ENCODE measurements at regions not wholly inside any gene's neighbourhood (a gene's known extent, or its start where the extent isn't known, plus 50 kb on each side); places are given as distances from the start of the nearest gene placed in this dataset.

DNA sequence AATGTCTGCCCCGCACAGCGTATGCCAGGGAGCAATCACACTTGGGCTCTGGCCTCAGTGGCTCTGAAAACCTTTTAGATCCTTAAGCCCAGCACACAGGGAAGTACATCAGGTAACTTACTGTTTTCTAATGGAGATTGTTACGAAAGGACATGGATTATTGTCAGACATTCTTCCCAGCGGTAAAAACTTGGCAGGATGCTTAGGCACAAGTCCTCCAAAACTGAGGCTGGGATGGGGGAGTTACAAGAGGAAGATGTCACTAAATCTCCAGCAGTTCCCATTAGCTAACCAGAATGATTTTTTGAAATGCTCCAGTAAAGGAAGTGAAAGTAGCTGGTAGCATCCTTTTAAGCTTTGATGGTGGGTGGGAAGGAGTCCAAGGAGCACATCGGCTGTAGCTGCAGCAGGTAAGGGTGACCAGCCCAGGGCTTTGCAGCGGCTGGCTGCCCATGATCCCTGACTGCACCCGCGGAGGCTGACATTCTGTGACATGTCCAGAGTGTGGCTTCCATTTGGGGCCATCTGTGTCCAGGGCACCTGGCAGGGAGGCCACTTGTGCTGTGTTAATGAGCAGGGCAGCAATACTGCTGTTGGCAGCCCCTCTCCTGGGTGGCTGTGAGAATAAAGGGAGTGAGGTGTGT lies 165.8 kb downstream of the GADD45G start:
- DNase-seq (ENCODE audit: low spot score): no peak

DNA sequence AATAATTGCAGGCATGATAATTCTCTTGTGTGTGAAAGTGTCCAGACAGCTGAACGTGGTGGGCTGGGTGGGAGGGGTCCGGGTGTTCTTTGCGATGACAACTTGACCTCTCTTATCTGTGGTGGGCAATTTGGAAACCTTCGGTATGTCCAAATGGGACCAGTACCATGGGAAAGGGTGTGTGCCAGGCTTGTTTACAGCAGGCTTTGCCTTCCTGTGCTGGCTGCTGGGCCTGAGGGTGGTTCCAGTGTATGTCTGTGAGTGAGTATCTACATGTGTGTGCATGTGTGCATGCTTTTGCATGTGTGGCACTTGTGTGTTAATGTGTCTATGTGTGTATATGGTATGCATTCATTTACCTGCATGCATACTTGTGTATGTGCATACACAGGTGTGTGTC lies 166.4 kb downstream of the GADD45G start:
- no peak for DNase-seq (ENCODE audit: low spot score)

DNA sequence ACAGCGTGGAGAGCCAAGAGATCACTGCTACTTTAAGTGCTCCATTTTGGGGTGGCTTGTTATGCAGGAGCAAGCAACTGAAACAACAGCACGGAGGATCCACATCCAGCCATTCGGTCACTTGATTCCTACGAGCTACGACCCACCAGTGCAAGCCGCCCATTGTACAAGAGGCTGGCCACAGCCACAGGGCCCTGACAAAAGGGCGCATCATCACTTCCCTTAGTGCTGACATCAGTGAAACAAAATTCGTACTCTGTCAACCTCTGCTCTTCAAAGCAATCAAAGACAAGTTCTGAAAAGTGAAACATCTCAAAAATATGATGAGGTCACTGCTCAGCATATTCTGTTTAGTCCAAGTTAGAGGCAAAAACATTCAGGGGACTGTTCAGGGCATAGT lies 168.4 kb downstream of the GADD45G start:
- no peak for DNase-seq (ENCODE audit: low spot score)

DNA sequence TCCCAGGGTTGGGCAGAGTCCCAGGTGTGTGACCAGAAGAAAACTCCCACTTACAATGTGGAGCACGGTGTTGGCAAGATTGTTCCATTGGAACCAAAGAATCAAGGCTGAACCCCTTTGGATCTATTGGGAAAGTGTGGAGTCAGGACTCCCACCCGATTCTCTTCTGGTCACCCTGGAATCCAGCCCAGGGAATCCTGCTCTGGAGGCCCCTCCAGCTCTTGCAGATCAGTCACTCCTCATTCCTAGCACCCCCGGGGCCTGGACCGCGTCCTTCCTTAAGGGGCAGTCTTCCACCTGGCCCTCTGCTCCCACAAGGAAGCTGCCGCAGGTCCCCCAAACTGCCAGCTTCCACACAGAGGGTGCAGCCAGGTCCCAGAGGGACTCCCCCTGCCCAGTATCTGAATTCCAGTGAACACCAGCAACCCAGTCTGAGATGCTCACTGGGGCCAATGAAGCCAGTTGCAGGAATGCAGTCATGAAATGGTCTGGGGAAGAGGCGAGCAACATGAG lies 170.1 kb downstream of the GADD45G start:
- DNase-seq (ENCODE audit: low spot score): no peak

DNA sequence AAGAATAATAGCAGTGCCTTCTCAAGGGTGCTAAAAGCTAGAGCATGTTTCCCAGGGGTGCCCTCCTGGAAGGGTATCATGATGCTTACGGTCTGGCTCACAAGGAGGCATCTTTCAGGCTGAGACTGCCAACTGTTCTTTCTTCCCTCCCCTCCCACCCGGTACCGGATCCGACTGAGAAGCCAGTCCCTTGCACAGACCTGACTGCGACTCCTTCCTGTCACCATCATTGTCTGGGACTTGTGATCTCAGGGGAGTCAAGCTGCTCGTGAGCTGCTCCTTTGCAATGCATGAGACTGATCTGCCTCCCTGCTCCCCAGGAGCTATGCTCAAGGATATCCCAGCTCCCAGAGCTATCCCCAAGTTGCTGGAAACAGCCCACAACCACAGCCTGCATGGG lies 170.8 kb downstream of the GADD45G start:
- DNase-seq (ENCODE audit: low spot score): no peak

DNA sequence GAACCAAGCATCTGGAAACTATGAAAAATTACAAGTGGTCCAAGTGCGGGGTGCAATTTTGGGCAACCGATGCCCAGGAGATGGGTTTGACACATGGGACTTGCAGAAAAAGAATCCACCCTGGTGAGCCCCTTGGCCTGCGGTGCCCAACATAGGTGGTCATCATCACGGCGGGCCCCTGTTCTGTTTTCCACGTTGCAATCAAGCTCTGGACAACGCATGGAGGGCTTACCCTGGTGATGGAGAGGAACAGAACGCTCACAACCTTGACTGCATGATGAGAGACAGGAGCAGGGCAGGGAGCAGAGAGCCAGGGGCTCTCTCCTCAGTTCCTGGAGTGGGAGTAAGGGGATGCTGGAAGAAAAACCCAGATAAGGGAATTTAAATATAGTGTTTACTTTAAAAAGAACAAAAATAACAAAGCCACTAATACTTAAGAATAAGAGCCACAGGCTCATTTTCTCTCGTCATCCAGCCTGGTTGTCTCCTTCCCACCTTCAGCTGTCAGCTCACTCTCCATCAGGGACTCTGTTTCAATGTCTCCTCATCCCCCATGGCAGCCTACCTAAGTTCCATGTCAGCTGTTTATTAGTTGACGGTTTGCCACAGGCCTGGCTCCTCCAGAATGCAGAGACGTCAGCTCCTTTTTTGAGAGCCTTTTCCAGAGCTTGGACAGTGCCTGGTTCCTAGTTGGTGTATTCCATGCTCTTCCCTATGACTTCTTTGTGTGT lies 172.1 kb downstream of the GADD45G start:
- DNase-seq (ENCODE audit: low spot score): no peak

DNA sequence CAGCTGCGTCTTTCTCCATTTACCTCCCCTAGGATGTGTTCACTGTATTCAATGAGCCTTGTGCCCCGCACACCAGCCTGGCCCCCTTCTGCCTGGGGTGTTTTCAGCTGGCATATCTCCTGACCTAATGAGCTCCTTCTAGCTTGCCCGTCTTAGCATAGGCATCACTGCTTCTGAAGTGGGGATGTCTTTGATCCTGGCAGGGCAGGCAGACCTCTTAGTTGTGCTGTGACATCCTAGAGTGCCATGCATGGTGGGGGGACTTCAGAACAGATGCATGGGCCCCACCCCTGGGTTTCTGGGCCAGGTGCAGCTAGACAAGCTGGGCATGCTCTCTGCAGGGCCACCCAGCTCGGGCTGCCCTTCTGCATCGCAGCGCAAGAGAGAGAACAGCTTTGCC lies 172.7 kb downstream of the GADD45G start:
- no peak for DNase-seq (ENCODE audit: low spot score)

DNA sequence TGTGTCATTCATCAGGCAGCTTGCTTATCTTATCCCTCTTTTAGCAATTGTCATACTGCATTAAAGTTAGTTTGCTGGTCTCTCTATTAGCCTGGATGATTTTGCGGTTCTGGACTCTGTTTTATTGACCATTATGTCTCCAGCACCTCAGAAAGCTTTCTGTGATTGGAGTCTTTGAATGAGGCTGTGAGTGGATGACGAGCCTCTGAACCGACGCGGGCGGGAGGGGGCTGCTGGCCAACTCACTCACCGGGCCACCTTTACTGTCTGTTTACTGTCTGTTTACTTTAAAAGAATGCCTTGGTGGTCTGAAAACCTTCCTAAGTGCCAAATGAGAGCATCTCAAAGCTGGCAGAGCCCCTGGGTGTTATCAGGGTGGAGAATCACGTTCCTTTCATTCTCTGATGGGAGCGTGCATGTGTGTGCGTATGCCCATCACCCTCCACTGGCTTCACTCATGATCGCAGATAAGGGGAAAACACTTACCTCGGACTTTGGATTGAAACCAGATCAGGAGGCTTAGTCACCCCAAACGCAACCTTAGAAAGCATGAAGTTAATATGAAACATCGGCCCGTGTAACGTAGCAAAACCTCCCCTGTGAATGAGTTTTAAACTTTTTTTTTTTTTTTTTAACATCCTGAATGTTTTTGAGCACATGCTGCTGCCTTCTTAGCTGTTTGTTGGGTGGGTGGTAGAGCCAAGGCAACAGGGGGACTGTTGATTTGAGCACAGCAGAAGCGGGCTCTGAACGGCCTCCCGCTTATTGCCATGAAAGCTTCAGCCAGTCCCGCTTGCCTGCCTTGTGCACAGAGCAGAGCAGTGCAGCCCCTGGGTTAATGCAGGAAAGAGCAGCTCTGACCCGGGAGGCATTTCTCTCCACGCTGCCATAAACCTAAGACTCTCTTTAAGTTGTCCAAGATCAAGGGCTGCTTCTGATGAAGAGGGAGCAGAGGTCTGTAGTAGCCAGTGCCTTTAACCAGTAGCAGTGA lies 173.6 kb downstream of the GADD45G start:
- DNase-seq (ENCODE audit: low spot score): no peak

DNA sequence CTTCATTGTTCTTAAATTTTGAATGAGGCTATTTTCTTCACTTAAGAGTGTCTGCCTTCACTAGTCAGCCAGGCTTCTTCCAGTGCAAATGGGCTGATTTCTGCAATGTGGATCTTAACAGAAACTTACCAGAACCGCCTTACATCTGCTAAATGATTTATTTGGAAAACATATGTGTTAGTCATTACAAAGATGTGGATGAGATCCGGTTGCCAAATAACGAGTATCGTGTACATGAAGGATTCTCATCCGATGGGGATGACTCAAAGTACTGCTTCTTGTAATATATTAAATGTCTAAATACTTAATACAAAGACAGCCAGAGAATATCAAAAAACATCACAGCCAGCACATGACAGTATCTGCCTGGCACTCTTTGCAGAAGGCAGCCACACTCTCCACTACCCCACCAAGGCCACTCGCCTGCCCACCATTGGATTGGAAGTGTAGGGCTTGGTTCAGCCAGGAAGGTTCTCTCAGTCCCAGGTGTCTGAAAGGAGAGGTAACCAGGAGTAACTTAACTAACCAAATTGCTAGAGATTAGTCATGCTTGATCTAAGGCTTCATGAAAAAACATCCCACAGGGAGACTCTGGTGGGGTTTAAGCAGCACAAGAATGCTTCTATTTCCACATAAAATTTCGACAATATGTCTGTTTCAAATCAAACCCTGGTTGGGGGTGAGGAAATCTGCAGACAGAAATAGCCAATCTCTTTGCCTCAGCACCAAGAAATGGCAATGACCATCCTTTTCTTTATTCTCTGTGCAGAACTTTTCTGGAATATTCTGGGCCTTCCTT lies 174.8 kb downstream of the GADD45G start:
- no peak for DNase-seq (ENCODE audit: low spot score)

DNA sequence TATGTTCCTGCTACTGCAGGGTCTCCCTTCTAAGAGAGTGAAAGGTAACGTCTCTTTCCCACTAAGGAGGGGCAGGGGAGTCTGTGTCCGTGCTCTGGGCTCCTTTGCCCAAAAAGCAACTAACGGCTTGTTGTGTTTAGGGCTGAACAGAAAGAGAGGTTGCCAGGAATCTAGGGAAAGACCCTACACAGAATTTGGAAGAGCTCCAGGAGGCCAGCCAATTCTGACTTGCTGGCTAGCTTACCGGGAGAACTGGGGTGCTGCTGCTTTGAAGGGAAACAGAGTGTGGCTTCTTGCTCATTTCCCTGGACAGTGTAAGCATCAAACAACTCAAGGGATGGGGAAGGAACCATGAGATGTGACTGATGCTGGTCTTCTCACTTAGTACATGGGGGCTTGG lies 176.1 kb downstream of the GADD45G start:
- no peak for DNase-seq (ENCODE audit: low spot score)

DNA sequence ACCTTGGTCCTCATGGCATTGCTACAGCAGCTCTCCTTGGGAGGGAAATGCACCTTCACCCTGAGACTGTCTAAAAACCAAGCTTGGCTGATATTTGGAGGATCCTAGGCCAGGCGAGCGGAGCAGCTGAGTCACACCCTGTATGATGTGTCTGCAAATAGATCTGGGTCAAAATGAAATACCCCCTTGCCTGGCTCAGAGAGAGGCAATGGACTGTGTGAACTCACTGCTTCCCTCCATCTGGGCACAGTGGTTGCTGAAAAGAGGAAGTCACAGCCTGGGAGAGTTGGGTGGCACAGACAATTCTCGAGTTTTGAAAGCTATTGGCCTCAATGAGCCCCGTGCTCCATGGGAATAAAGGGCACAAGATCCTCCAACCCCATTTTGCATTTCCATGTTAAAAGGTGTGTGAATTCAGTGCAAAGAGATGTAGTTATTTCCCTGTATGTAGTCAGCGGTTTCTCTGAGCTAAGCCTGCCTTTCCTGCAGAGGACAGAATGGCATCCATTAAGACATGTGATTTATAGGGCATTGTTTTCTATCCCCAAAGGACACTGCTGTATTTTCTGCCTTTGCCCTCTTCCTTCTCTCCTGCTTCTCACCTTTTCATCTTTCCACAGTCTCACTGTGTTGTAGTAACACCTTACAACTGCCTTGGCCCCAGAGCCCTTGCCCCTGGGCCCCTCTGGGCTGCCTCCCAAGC lies 177.2 kb downstream of the GADD45G start:
- no peak for DNase-seq (ENCODE audit: low spot score)

DNA sequence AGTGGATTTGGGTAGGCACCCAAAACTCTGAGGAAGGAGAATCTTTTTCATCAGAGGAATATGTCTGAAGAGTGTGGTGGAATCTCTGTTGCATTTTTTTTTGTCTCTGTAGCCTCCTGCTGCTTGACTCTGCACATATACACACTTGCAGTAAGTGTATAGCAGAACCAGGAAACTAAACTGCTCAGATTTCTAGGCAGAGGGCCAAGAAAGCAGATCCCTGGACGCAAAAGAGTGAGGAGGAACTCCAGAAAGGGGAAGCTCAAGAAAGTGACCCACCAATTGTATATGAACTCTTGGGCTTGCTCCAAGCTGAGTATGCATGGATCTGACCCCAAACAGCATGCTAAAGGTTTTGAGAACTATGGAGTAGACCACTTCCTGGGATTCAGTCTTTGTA lies 181.8 kb downstream of the GADD45G start:
- DNase-seq (ENCODE audit: low spot score): no peak

DNA sequence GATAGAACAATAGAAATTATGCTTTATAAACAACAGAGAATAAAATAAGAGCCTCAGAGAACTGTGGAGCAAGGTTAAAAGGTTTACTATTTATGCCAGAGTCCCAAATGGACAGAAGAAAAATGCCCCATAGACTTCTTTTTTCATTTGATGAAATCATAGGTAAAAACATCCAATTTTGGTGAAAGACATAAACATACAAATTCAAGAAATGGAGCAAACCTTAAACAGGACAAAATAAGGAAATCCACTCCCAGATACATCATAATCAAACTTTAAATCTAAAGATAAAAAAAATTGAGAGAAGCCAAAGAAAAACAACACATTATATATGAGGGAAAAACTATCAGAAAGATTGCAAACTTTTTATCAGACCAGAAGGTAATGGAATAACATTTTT lies 182.8 kb downstream of the GADD45G start:
- DNase-seq (ENCODE audit: low spot score): no peak

DNA sequence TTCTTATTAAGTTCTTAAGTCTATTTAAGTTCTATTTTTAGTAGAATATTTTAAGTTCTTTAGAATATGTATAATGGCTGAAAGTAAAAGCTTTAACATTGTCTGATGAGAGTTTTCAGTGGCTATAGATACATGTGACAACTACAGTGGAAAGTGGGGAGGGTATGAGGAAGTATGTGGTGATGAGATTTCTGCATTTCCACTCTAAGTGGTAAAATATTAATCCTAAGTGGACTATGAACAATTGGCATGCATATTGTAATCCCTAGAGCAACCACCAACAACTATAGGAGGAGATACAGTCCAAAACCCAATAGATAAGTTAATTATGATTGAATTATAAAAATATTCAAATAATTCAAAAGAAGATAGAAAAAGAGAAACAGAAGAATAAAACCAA lies 183.6 kb downstream of the GADD45G start:
- no peak for DNase-seq (ENCODE audit: low spot score)

DNA sequence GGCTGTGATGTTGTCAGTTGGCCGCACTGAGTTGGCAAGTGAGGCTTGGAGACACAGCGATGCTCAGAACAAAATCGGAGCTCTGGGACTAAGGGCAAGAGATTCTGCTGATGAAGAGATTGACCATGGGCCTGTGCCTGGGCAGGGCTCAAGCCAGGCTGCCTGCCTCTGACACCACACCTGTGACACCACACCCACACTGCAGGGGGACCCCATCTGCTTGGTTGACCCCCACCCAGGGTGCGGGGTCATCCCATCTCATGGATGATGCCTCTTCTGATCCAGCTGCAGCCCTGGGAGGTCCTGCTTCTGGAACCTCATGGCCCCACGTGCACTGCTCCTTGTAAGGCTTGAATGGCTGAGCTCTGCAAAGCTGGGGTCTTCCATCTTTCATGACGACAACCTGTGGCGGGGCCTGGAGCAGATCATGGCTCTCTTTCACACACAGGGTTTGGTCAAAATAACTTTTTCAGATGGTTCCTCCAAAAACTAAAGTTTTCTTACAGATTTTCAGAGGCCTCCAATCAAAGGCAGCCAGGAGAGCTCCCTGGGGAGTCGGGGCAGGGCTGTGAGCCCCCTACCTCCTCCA lies 185.2 kb downstream of the GADD45G start:
- no peak for DNase-seq (ENCODE audit: low spot score)

DNA sequence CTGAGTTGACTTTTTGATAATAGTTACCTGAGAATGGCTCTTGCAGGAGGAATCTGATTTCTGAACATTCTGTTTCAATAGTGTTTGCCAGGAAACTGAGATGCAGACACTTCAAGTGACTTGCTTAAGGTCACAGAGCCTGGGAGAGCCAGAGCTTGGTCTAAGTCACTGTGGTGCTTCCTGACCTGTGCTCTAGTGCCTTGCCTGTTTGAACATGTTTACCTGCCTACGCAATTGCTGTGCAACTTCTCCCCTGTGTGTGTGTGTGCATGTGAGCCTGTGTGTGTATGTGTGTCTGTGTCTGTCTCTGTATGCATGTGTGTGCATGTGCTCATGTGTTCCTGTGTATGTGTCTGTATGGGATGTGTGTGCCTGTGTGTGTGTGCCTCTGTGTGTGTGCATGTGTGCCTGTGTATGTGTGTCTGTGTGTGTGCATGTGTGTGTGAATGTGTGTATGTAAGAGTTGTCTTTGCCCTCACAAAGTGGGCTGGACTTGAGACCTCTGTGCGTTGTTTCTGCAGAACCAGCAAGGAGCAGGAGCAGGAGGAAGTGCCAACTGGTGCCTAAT lies 185.8 kb downstream of the GADD45G start:
- DNase-seq (ENCODE audit: low spot score): no peak

DNA sequence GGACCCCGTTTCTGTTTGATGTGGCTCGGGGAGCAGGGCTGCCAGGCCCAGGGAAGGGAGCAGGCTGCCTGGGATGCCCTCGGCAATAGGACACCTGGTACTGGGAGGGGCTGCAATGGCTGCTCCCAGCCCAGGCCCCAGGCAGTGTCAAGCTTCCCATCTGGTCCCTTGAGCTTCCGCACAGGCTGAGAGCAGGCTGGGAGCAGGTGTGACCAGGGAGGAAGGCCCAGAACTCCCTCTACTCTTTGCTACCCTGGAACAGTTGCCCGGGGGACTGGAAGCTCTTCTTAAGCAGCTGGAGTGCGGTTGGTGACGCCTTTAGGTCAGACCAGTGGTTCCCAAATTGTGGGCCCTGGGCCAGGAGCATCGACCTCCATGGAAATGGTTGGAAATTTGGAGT lies 186.9 kb downstream of the GADD45G start:
- DNase-seq (ENCODE audit: low spot score): peak; percentile 21

DNA sequence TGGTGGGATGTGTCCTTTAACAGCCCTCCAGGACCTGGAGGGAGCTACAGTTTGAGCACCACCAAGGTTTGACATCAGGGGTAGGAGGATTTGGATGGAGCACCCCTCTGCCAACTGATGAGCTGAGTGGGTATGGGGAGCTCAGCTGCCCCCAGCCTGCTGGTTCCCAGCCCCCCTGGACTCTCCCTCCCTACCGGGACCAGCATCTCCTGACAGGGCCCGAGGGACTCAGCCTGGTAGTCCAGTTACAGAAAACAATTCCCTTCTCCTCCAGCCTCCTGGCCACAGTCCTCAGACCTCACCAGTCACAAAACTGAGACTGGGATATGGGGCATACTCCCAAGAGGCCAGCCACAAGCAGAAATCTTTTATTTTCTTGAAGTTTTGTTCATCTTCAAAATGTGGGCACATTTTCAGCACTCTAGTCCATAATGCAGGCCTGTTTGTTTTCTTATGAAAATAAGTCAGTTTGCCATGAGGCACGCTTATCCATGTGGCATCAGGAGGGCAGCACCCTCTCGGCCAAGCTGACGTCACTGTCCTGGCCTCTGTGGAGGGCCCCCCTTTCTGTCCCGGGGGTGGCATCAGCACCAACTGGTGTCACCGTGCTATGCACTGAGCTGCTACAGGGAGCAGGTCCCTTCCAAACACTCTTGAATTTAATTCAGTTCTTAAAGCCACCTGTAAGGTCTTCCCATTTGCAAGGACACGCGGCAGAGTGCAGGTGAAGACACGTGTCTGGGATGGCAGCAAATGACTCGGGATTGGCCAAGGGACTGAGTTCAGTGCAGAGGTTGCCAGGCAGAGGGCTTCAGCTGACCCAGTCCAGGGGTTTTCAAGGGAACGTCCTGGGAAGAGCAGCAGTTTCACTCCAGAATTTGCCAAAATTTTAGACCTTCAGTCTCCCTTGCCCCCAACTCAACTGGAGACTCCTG lies 187.6 kb downstream of the GADD45G start:
- DNase-seq (ENCODE audit: low spot score): no peak

DNA sequence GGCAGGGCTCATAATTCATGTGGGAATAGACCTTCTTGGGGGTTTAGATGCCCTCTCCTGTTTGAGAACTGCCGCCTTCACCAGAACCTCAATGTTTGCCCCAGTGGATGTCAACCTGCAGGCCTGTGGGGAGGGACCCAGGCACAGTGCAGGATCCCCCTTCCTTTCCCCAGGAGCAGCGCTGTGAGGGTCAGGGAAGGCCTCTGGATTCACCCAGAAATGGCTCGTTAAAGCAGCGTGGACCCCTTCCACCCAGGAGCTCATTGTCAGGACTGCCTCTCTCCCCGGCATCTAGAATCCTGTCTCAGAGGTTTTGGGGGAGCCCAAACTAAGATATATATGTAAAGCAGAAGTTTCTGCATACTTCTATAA lies 188.3 kb downstream of the GADD45G start:
- DNase-seq (ENCODE audit: low spot score): no peak
